ENCODE measurements at regions not wholly inside any gene's neighbourhood (a gene's known extent, or its start where the extent isn't known, plus 50 kb on each side); places are given as distances from the start of the nearest gene placed in this dataset.

- TF ChIP-seq CTCF (IDR thresholded peaks at IDR 0.05 in 8 of 11, conservative IDR thresholded peaks at IDR 0.05 in 3 of 11), result no peak
- no peak for TF ChIP-seq POLR2A (IDR thresholded peaks at IDR 0.05)
Observed at GRCh38 chr1:184823080-184823479, 68.4 kb upstream of the EDEM3 start.

Data from spleen (tissue), 7 donors.